SK-N-SH (cell line): ENCODE measurements at regions not wholly inside any gene's neighbourhood (a gene's known extent, or its start where the extent isn't known, plus 50 kb on each side); places are given as distances from the start of the nearest gene placed in this dataset.

Source experiments
- EP300 ChIP-seq, 2 experiments: IDR thresholded peaks; 2 replicates each; pipeline versions ENCODE4 v1.4.0 to v1.6.1; 2012; ENCODE audit warnings: borderline replicate concordance in 1 of 2, low read depth in 1 of 2, low read length in 1 of 2
- JUND ChIP-seq: IDR thresholded peaks from 2 replicates; pipeline ENCODE4 v1.4.0; 2012
- POLR2AphosphoS5 ChIP-seq: IDR thresholded peaks from 2 replicates; pipeline ENCODE4 v1.6.1; 2012; ENCODE audit warnings: low read depth, low read length
- RXRA ChIP-seq: IDR thresholded peaks from 2 replicates; pipeline ENCODE4 v1.4.0; 2012; ENCODE audit warnings: low read depth, mild to moderate bottlenecking, borderline replicate concordance
- TAF1 ChIP-seq: IDR thresholded peaks from 2 replicates; pipeline ENCODE4 v1.6.1; 2012; ENCODE audit warnings: low read depth, mild to moderate bottlenecking, low read length, moderate library complexity, borderline replicate concordance
- TF ChIP-seq, protein P1 (sequence below): fragments of 200-600 bp; sonication (generic); IDR thresholded peaks from 2 replicates; pipeline ENCODE4 v1.6.1; 2017; ENCODE audit warnings: antibody characterized with exemption, mild to moderate bottlenecking, moderate library complexity
- TF ChIP-seq, protein P2 (sequence below): IDR thresholded peaks from 2 replicates; pipeline ENCODE4 v1.4.0; 2012; ENCODE audit warnings: low read depth, borderline replicate concordance

DNA sequence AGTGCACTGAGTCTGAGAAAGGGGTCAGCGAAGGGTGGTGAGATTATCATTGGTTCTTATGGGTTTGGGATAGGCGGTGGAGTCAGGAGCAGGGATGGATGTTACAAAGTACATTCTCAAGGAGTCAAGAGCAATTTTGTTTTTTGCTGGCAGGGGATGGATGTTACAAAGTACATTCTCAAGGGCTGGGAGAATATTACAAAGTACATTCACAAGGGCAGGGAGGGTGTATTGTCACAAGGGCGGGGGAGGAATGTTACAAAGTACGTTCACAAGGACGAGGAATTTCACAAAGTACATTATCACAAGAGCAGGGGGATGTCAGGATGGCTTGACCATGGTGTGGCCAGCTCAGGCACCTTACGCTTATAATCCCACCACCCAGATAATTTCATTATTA lies 59.3 kb upstream of the FAM89A start:
- no peak for TF ChIP-seq EP300 (IDR thresholded peaks at IDR 0.05; ENCODE audit: borderline replicate concordance in 1 of 2, low read depth in 1 of 2, low read length in 1 of 2)
- no peak for TF ChIP-seq JUND
- TF ChIP-seq, protein P1, sequence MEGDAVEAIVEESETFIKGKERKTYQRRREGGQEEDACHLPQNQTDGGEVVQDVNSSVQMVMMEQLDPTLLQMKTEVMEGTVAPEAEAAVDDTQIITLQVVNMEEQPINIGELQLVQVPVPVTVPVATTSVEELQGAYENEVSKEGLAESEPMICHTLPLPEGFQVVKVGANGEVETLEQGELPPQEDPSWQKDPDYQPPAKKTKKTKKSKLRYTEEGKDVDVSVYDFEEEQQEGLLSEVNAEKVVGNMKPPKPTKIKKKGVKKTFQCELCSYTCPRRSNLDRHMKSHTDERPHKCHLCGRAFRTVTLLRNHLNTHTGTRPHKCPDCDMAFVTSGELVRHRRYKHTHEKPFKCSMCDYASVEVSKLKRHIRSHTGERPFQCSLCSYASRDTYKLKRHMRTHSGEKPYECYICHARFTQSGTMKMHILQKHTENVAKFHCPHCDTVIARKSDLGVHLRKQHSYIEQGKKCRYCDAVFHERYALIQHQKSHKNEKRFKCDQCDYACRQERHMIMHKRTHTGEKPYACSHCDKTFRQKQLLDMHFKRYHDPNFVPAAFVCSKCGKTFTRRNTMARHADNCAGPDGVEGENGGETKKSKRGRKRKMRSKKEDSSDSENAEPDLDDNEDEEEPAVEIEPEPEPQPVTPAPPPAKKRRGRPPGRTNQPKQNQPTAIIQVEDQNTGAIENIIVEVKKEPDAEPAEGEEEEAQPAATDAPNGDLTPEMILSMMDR: no peak
- TF ChIP-seq, protein P2, sequence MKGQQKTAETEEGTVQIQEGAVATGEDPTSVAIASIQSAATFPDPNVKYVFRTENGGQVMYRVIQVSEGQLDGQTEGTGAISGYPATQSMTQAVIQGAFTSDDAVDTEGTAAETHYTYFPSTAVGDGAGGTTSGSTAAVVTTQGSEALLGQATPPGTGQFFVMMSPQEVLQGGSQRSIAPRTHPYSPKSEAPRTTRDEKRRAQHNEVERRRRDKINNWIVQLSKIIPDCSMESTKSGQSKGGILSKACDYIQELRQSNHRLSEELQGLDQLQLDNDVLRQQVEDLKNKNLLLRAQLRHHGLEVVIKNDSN: no peak
- TF ChIP-seq TAF1: no peak
- TF ChIP-seq POLR2AphosphoS5: no peak
- no peak for TF ChIP-seq RXRA
